ENCODE measurements at regions not wholly inside any gene's neighbourhood (a gene's known extent, or its start where the extent isn't known, plus 50 kb on each side); places are given as distances from the start of the nearest gene placed in this dataset.

DNA sequence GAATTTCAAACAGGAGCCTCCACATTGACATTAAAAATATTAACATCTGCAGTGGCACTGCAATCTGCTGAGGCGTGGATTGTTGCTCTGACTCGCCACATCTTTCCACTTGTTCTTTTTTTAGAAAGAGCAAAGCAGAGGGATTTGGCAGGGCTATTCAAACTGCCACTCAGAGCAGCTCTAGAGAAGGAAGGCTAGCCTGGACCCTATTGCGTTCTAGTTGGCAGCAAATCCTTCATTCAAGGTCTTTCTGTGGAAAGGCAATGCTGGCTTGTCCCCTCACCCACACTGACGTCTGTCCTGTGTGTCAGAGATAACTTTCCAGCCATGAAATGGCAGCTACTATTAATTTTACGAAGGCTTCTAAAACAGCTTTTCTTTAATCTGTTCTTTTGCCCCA lies 483.2 kb upstream of the SGO1 start:
- no peaks in the 10 kb centered on the region for H3K23me2 ChIP-seq (ENCODE audit: low read depth, low read length)
- DNase-seq (ENCODE audit: low read depth in 1 of 2, low spot score in 2 of 2) (no peak), FAIRE-seq (no peak)
- H3K79me1 ChIP-seq (ENCODE audit: low read depth, low read length): no peaks in the 10 kb centered on the region
- H2AFZ ChIP-seq (ENCODE audit: low read length): no peak overlapping the region
- H2BK120ac ChIP-seq (replicated peaks; ENCODE audit: low read depth, low read length): no peak overlapping the region
- no peak overlapping the region for H2BK5ac ChIP-seq (ENCODE audit: low read depth, low read length)
- H4K8ac ChIP-seq (ENCODE audit: extremely low read depth, insufficient read depth, low read length): no peak overlapping the region
- no peak overlapping the region for H2BK12ac ChIP-seq (ENCODE audit: low read depth, low read length)
- H3K79me2 ChIP-seq (ENCODE audit: control insufficient read depth in 1 of 2, insufficient read depth in 2 of 2, low read length in 2 of 2): no peaks in the 10 kb centered on the region
- no peak overlapping the region for H3K9ac ChIP-seq (replicated peaks in 1 of 4; ENCODE audit: extremely low read depth in 1 of 4, low read depth in 3 of 4, low read length in 3 of 4)
- no peak overlapping the region for H3K4me2 ChIP-seq (ENCODE audit: insufficient read depth in 1 of 2, low read depth in 2 of 2, low read length in 2 of 2)
- no peak overlapping the region for H4K5ac ChIP-seq (ENCODE audit: insufficient read length, low read depth, low read length)
- H2BK15ac ChIP-seq (ENCODE audit: low read length): no peak overlapping the region
- 93% methylated on average over 5 of the region's 5 CpGs; no CpG with 5 or more reads in 1 of the 2 experiments for WGBS, 2 experiments (ENCODE audit: extremely low coverage in 1 of 2, insufficient coverage in 1 of 2, insufficient read length in 1 of 2, insufficient replicate concordance in 2 of 2, low coverage in 1 of 2, low lambda C conversion rate in 2 of 2, missing lambda C conversion rate in 1 of 2)
- H3K27ac ChIP-seq (ENCODE audit: low read depth, low read length): no peak overlapping the region
- peaks cover 2 to 3% of the 10 kb centered on the region in 2 experiments; a peak in 1 of 4 replicates for H3K9me3 ChIP-seq (ENCODE audit: insufficient read depth in 2 of 2, low read depth in 1 of 2, low read length in 1 of 2)
- H4K91ac ChIP-seq (replicated peaks; ENCODE audit: insufficient read length, low read length): no peak overlapping the region
- H3K14ac ChIP-seq (ENCODE audit: insufficient read length): no peak overlapping the region
- H2BK20ac ChIP-seq (ENCODE audit: low read length): no peak overlapping the region
- H3K56ac ChIP-seq (replicated peaks; ENCODE audit: insufficient read length, low read depth, low read length): no peak overlapping the region
- H4K20me1 ChIP-seq (replicated peaks in 1 of 2; ENCODE audit: control insufficient read depth in 1 of 2, insufficient read depth in 2 of 2, low read length in 2 of 2): peaks cover 0 to 1% of the 10 kb centered on the region in 2 experiments
- no peak overlapping the region for H3K4me3 ChIP-seq (ENCODE audit: extremely low read depth in 1 of 4, insufficient read depth in 2 of 4, low read depth in 3 of 4, low read length in 4 of 4)
- no peaks in the 10 kb centered on the region for H3K4me1 ChIP-seq (replicated peaks in 1 of 4; ENCODE audit: control insufficient read depth in 3 of 4, insufficient read depth in 4 of 4, low read length in 3 of 4)
- H3K4ac ChIP-seq (replicated peaks; ENCODE audit: insufficient read length, low read depth, low read length): no peak overlapping the region
- H3K18ac ChIP-seq (ENCODE audit: extremely low read depth, low read length): no peak overlapping the region
- H3K23ac ChIP-seq (ENCODE audit: insufficient read length): no peak overlapping the region
- ChIA-PET CTCF (ENCODE audit: partially characterized antibody) (interaction anchor here (0.6 to 2.3 kb wide), 9 partner anchors 9 to 263 kb away, joined by 3 to 6 read pairs (median 3); no protein-coding TSS in a partner anchor), POLR2A (ENCODE audit: partially characterized antibody) (no interaction called here)
- H2AK5ac ChIP-seq (ENCODE audit: low read depth, low read length): no peak overlapping the region
- no peaks in the 10 kb centered on the region for H3K27me3 ChIP-seq (replicated peaks in 1 of 4; ENCODE audit: control insufficient read depth in 3 of 4, extremely low read depth in 1 of 4, insufficient read depth in 3 of 4, low read length in 3 of 4)
- no peaks in the 10 kb centered on the region for H3K36me3 ChIP-seq (ENCODE audit: control insufficient read depth in 2 of 4, insufficient read depth in 4 of 4, low read length in 3 of 4)
- TF ChIP-seq FOSL1 (IDR thresholded peaks at IDR 0.05; ENCODE audit: insufficient read depth, low read depth, low read length): no peak
- no peak for TF ChIP-seq EZH2 (IDR thresholded peaks at IDR 0.05; ENCODE audit: low read depth, low read length, severe bottlenecking)
- TF ChIP-seq PHF8 (conservative IDR thresholded peaks at IDR 0.05; ENCODE audit: low read depth, low read length): no peak
- TF ChIP-seq CEBPB (IDR thresholded peaks at IDR 0.05; ENCODE audit: low read depth, low read length): no peak
- no peak for TF ChIP-seq JUN (IDR thresholded peaks at IDR 0.05; ENCODE audit: low read depth, low read length)
- no peak for TF ChIP-seq HDAC2 (IDR thresholded peaks at IDR 0.05; ENCODE audit: borderline replicate concordance in 1 of 2, low read depth in 2 of 2, low read length in 2 of 2)
- no peak for TF ChIP-seq TCF12 (IDR thresholded peaks at IDR 0.05; ENCODE audit: low read depth, low read length)
- TF ChIP-seq SAP30 (IDR thresholded peaks at IDR 0.05; ENCODE audit: insufficient read depth, insufficient replicate concordance, low read length): no peak
